ENCODE measurements at regions not wholly inside any gene's neighbourhood (a gene's known extent, or its start where the extent isn't known, plus 50 kb on each side); places are given as distances from the start of the nearest gene placed in this dataset.

DNA sequence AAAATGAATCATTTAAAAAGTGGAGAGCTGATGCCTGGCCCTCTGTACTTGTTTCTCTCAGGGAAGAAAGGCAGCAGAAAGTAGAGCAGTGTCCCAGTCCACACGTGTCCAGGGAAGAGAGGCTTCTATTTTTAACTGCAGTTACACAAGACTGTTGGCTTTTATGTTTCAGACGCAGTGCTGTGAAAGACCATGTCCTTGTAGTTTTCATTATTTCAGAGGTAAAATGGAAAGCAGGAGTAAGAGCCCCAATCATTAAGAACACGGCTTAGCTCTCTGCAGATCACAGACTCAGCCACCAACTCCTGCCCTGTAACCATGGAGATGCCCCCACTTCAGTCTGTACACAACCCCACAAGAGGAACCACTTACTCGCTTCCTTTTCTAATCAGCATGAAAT lies 336.3 kb downstream of the DAD1 start:
- TF ChIP-seq POLR2A (IDR thresholded peaks at IDR 0.05; ENCODE audit: borderline replicate concordance, extremely low read depth, insufficient read depth, insufficient read length) (no peak), CEBPB (IDR thresholded peaks at IDR 0.05; ENCODE audit: low read depth) (no peak), EZH2 (IDR thresholded peaks at IDR 0.05) (no peak), JUND (IDR thresholded peaks at IDR 0.05) (no peak)
- TF ChIP-seq, protein P1, sequence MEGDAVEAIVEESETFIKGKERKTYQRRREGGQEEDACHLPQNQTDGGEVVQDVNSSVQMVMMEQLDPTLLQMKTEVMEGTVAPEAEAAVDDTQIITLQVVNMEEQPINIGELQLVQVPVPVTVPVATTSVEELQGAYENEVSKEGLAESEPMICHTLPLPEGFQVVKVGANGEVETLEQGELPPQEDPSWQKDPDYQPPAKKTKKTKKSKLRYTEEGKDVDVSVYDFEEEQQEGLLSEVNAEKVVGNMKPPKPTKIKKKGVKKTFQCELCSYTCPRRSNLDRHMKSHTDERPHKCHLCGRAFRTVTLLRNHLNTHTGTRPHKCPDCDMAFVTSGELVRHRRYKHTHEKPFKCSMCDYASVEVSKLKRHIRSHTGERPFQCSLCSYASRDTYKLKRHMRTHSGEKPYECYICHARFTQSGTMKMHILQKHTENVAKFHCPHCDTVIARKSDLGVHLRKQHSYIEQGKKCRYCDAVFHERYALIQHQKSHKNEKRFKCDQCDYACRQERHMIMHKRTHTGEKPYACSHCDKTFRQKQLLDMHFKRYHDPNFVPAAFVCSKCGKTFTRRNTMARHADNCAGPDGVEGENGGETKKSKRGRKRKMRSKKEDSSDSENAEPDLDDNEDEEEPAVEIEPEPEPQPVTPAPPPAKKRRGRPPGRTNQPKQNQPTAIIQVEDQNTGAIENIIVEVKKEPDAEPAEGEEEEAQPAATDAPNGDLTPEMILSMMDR (IDR thresholded peaks at IDR 0.05 in 2 of 3, conservative IDR thresholded peaks at IDR 0.05 in 1 of 3; ENCODE audit: borderline replicate concordance in 1 of 3, insufficient read depth in 1 of 3, low read depth in 2 of 3, low read length in 2 of 3), result no peak
